Dedifferentiated amniotic fluid mesenchymal stem cell (primary cell): ENCODE measurements at regions not wholly inside any gene's neighbourhood (a gene's known extent, or its start where the extent isn't known, plus 50 kb on each side); places are given as distances from the start of the nearest gene placed in this dataset.

ENCODE experiments used
- DNase-seq: peaks from one replicate; pipeline ENCODE4 v3.0.0-alpha.2; 2016; ENCODE audit errors: extremely low spot score

DNA sequence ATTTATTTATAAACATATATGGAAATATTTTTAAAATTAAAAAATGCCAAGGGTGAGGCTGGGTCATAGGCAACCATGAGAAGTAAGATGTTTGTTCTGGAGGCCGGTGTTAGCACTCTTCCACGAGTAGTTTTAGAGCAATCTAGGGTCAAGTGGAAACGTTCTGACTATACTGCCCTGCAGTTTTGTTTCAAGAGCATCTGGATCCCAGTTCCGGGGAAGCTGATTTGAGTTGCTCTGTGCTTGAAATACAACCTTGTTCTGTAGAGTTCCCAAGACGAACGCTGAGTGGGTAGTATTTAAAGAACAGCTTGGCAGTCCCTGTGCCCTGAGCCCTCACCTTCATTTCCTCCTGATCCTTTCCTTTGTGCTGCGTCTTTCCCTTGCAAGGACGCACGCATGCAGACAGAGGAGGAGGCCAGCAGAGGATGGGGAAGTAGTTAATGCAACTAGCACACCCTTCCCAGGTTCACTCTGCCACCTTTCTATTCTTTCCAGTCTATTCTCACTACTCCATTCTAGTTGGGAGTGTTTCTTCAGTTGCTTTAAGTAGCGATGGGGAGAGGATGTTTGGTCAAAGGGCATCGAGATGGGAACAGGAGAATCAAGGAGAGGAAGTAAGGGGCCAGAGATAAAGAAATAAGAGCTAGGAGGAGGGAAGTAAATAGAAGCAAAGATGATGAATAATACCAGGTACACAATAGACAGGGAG is 68.3 kb upstream of the ZSWIM6 start:
- DNase-seq = no peak

DNA sequence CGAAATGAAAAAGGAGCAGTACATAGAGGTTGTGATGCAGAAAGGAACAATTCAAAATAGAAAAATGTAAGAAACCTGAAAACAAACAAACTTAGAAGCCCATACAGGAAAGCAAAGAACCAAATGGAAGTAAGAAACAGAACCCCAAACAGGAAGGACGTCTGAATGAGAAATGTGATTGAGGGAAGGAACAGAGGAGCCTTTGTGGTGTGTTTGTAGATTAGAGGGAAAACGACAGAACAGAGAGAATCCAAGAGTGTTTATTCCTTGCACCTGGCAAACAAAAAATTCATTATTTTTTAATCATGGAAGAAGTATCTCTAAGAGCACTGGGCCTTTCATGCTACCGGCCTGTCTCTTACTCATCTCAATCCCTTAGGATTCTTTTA is 67.8 kb upstream of the ZSWIM6 start:
- no peak for DNase-seq

DNA sequence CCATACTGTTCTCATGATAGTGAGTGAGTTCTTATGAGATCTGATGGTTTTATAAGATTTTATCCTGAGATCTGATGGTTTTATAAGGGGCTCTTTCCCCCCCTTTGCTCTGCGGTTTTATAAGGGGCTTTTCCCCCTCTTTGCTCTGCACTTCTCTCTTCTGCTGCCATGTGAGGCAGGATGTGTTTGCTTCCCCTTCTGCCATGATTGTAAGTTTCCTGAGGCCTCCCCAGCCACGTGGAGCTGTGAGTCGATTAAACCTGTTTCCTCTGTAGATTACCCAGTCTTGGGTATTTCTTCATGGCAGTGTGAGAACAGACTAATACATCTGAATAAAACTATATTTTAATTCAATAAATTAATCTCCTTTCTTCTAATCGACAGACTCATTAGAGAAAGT is 64.9 kb upstream of the ZSWIM6 start:
- no peak for DNase-seq

DNA sequence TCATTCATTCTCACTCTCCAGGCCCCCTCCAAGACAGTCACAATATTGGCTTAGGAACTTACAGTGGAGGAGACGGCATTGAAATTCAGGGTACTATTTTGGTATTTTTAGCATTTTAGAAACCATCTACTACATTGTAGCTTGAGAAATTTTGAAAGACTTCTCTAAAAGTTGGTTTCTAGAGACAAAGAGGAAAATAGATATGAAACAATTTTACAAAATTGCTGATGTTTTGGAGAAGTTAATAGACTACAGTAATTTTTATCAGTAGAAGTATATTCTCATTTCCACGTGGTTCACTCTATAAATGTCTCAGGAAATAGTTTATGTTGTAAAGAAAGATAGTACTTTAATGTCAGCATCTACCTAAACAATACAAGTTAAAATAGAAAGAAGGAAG is 63.2 kb upstream of the ZSWIM6 start:
- DNase-seq = no peak

DNA sequence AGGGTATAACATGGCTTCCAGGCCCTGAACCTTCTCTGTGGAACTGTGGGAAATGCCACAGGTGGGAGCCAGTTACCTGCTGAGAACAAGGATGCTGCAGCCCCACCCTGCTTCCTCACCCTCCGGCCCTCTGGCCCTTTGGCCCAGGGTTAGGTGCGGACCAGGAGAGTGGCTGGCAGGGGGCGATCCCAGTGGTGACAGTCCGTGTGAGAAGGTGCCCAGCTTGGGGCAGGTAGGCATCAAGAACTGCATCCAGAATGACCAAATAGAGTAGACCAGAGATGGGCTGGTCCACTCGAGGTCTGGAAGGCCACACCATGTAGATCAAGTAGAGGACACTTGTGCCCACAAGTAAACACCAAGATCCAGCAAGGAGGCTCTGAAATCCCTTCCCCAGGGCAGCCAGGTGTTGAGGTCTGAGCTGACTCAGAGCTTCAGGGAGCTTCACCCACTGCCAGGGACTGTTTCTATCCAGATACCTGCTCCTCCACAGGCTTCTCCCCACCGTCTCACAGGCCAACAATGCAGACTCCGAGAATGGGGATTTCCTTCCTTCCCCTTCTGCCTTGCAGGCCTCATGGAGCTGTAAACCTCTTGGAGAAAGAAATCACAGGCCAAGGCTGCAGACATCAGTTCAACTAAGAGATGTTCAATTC is 61.4 kb upstream of the ZSWIM6 start:
- no peak for DNase-seq

DNA sequence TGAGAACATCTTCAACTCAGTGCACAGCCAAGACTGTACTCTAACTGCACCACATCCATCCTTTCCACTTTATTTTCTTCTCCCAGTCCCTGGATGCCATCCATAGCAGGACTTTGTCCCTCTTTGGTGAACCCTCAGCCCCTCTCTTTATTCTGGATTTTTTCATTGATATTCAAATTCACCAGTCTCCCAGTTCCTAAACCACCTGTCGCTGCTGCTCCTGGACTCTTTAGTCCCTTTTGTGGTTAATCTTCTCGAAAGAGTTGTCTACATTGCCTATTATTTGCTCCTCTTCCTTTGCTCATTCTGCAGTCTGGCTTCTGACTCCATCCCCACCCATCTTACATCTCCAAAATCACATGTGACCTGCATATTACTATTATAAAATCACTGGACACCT is 59.4 kb upstream of the ZSWIM6 start:
- no peak for DNase-seq

DNA sequence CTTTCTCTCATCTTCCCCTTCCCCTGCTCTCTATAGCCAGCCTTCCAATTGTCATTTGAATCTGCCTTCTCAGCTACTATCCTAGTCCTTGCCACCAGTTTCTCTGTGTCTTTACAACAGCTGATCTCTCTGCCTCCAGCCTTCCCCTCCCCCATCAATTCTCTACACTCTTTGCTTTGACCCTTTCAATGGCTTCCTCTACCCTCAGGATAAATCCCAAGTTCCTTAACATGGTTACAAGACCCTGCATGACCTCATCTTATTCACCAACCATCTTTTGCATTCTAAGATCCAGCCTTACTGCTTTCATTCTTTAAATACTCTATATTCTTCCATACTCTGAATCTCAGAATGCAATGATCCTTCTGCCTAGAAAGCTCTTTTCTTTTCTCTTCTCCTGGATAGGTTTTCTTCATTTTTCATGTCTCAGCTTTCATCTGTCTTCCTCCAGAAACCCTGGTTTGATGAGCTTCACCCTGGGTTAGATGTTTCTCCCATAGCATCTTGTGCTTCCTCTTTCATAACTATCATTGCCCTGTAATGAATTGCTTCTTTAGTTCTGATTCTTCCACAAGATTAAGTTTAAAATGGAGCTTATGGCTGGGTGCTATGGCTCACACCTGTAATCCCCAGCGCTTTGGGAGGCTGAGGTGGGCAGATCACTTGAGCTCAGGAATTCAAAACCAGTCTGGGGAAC is 58.6 kb upstream of the ZSWIM6 start:
- no peak for DNase-seq

DNA sequence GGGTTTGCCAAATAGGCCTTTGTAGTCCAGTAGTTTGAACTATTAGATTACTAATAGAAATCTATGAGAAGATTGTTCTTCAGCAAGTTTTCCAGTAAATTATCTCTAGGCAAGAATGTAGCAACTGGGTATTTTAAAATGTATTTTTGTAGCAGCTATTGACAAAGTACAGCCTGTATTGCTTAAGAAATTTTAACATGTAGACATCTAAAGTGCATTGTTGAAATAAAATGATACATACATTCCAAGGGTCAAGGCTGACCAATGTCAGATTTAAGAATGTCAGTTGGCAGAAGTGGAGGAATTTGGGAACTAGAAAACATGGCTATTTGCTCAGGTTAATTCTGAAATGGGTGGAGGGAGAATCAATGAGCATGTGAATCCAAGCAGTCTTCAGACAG is 57.5 kb upstream of the ZSWIM6 start:
- peak; percentile 21 for DNase-seq

DNA sequence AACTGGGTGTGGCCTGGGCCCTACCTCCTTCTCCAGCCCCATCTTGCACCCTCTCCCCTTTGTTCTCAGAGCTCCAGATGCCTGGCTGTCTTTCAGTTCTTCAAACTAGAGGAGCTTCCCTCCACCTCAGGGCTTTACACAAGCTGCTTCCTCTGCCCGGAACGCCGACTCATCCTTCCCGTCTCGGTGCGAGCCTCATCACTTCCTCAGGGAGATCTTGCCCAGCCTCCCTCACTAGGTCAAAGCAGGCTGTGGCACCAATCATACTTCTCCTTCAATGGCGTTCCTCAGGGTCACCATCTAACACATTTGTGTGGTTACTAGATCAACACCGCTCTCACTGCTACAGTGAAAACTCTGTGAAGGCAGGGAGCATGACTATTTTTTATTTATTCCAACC is 56.2 kb upstream of the ZSWIM6 start:
- no peak for DNase-seq

DNA sequence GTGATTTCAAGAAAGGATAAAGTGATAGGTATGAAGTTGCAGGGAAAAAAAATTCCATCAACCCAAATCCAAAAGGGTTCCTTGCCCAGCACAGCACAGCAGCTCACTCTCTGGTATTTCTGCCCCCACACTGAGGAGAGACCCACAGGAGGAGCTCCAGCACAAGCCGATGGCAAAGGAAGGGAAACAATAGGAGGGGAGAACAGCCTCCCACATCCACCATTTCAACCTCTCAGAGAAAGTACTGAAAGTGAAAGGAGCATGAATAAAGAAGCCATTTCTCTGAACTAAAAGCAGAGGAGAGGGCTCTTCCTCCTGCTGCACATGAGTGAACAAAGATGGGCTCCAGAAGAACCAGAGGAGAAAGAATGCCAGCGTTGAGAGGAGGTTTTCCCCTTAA is 54.9 kb upstream of the ZSWIM6 start:
- no peak for DNase-seq

DNA sequence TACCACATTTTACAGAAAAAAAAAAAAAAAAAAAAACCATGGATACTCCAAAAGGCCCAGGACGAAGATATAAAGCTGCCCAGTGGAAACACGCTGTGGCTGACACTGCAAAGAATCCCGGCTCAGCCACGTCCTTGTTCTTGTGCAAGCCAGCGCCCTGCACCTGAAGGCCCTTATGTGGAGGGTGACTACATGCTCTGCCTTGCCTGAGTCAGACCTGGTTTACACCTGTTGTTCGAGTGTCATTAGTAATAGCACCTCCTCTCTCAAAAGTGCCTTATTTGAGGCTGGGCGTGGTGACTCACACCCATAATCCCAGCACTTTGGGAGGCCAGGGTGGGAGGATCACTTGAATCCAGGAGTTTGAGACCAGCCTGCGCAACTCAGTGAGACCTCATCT is 54.3 kb upstream of the ZSWIM6 start:
- DNase-seq = no peak

DNA sequence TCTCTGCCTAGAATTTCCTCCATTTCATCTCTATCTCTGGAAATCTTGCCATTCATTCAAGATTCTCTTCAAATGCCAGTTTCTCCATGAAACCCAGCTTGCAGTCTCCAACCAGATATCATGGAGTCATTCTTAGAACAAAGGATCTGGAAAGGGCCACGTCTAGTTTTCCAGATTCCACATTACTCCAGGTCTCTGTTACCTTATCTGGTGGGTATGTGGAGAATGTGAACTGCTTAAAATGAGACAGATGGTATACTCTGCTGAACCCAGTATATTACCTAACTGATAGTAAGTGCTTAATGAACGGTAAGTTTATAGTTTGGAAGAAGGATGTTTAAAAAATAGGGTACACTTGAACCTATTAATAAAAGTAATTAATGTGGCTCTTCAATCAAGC is 52.3 kb upstream of the ZSWIM6 start:
- DNase-seq = no peak

DNA sequence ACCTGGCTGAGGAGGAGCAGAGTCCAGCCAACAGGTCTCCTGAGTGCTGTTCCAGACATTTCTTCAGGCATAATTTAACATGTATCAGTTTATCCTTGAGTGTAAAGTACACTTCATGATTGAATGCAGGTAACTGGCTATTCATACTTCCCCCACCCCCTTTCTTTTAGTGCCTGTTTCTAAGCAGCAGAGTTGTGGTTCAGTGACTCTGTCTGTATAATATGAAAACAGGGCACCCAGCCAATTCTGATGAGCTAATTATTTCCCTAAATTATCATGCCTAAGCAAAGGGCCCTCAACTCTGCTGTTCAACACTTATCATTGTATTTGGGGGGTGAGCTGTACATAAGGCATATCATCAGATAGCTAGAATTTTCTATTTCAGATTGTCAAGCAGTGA is 51.9 kb upstream of the ZSWIM6 start:
- peak; percentile 47 for DNase-seq

DNA sequence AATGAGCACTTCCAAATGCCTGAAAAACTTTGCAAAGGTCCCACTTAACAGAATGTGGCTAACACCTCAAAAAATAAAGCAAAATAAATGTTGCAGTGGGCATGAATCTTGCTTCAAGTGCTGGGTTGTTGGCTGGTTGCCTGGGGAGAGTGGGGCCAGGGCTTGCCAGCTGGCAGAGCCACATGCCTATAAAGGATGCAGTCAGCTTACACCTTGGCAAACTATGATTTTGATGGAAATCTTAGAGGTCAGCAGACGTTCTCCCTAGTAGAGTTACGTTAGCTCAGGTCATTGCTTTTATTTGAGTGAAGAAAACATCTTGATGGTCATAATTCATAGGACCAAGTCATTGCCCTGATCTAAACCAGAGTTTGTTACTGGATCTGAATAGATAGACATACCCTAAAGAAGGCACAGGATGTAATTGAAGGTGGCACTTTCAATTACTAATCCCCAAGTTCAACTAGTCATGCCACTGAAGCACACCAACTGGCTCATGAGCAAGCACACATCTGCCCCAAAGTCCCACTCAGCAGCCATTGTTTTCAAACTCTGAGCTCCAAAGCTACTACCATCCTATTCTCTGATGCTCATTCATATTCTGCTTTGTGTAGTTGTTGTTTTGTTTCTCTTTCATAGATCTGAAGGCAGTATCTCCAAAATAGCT is 51.2 kb upstream of the ZSWIM6 start:
- no peak for DNase-seq

DNA sequence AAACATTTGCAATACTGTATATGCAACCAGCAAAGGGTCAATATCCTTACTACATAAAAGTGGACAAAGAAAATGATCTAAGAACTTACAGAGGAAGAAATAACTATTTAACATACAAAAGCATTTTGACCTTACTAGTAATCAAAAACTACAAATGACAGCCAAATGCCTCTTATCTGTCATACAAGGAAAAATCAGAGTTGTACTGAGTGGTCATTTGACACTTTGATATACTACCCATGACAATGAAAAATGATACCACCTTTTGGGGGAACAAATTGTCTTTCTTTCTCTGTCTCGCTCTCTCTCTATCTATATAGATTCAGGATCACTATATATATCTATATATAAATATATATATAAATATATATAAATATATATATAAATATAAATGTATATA is 50.4 kb upstream of the ZSWIM6 start:
- DNase-seq = no peak
